GM04503 (cell line): ENCODE measurements at regions not wholly inside any gene's neighbourhood (a gene's known extent, or its start where the extent isn't known, plus 50 kb on each side); places are given as distances from the start of the nearest gene placed in this dataset.

Experiments
- DNase-seq: peaks from one replicate; pipeline ENCODE4 v3.0.0-alpha.2; 2012; ENCODE audit warnings: low read depth

- DNase-seq, result no peak
These were observed 295.5 kb upstream of the RND3 start for GRCh38 chr2:150783015-150783414.

- DNase-seq, result no peak
These were observed 295.1 kb upstream of the RND3 start for GRCh38 chr2:150782613-150783012.

GRCh38 chr2:150781142-150781541 is 293.7 kb upstream of the RND3 start:
- DNase-seq, result no peak

- no peak for DNase-seq
These were observed 291.4 kb upstream of the RND3 start for GRCh38 chr2:150778828-150779227.

GRCh38 chr2:150769421-150769820 is 282.0 kb upstream of the RND3 start:
- DNase-seq, result no peak

GRCh38 chr2:150767991-150768746 is 280.7 kb upstream of the RND3 start:
- DNase-seq, result no peak

- no peak for DNase-seq
These were observed 275.1 kb upstream of the RND3 start for GRCh38 chr2:150762571-150762970.

- no peak for DNase-seq
These were observed 272.1 kb upstream of the RND3 start for GRCh38 chr2:150759531-150759930.

- no peak for DNase-seq
These were observed 271.6 kb upstream of the RND3 start for GRCh38 chr2:150759106-150759505.

GRCh38 chr2:150752229-150752628 is 264.8 kb upstream of the RND3 start:
- no peak for DNase-seq

- no peak for DNase-seq
These were observed 263.3 kb upstream of the RND3 start for GRCh38 chr2:150750720-150751119.

GRCh38 chr2:150742094-150742493 is 254.6 kb upstream of the RND3 start:
- DNase-seq, result no peak

- DNase-seq, result no peak
These were observed 248.5 kb upstream of the RND3 start for GRCh38 chr2:150735894-150736498.

GRCh38 chr2:150733051-150733618 is 245.7 kb upstream of the RND3 start:
- DNase-seq, result no peak

- DNase-seq, result no peak
These were observed 245.0 kb upstream of the RND3 start for GRCh38 chr2:150732491-150732890.

- DNase-seq, result peak; percentile 28
These were observed 244.6 kb upstream of the RND3 start for GRCh38 chr2:150732064-150732463.

- DNase-seq, result no peak
These were observed 242.1 kb upstream of the RND3 start for GRCh38 chr2:150729495-150729955.

GRCh38 chr2:150718280-150718679 is 230.8 kb upstream of the RND3 start:
- no peak for DNase-seq

- DNase-seq, result peak; percentile 38
These were observed 228.7 kb upstream of the RND3 start for GRCh38 chr2:150716186-150716585.

- no peak for DNase-seq
These were observed 228.0 kb upstream of the RND3 start for GRCh38 chr2:150715501-150715900.

- no peak for DNase-seq
These were observed 223.4 kb upstream of the RND3 start for GRCh38 chr2:150710916-150711315.

GRCh38 chr2:150710041-150710440 is 222.6 kb upstream of the RND3 start:
- no peak for DNase-seq

- DNase-seq, result no peak
These were observed 219.1 kb upstream of the RND3 start for GRCh38 chr2:150706561-150706960.
